Ishikawa (cell line): ENCODE measurements at regions not wholly inside any gene's neighbourhood (a gene's known extent, or its start where the extent isn't known, plus 50 kb on each side); places are given as distances from the start of the nearest gene placed in this dataset.

Experiments
- CEBPB ChIP-seq: IDR thresholded peaks from 2 replicates; pipeline ENCODE4 v1.6.1; 2012
- CREB1 ChIP-seq: IDR thresholded peaks from 2 replicates; pipeline ENCODE4 v1.6.1; 2012; ENCODE audit warnings: low read depth
- EGR1 ChIP-seq: IDR thresholded peaks from 2 replicates; pipeline ENCODE4 v1.6.1; 2012
- EP300 ChIP-seq: IDR thresholded peaks from 2 replicates; pipeline ENCODE4 v1.6.1; 2012; ENCODE audit warnings: borderline replicate concordance
- FOXM1 ChIP-seq: IDR thresholded peaks from 2 replicates; pipeline ENCODE4 v1.6.1; 2012; ENCODE audit warnings: low read depth, borderline replicate concordance
- NFIC ChIP-seq: IDR thresholded peaks from 2 replicates; pipeline ENCODE4 v1.6.1; 2012
- RAD21 ChIP-seq: IDR thresholded peaks from 2 replicates; pipeline ENCODE4 v1.6.1; 2012; ENCODE audit warnings: low read depth
- TAF1 ChIP-seq: IDR thresholded peaks from 2 replicates; pipeline ENCODE4 v1.6.1; 2012; ENCODE audit warnings: low read depth, mild to moderate bottlenecking
- TCF12 ChIP-seq: IDR thresholded peaks from 2 replicates; pipeline ENCODE4 v1.6.1; 2012; ENCODE audit warnings: low read depth
- TEAD4 ChIP-seq: IDR thresholded peaks from 2 replicates; pipeline ENCODE4 v1.6.1; 2012
- YY1 ChIP-seq: IDR thresholded peaks from 2 replicates; pipeline ENCODE4 v1.6.1; 2012; ENCODE audit warnings: low read depth
- ZBTB7A ChIP-seq: IDR thresholded peaks from 2 replicates; pipeline ENCODE4 v1.6.1; 2012; ENCODE audit warnings: low read depth
- TF ChIP-seq, protein P1 (sequence below): IDR thresholded peaks from 2 replicates; pipeline ENCODE4 v1.6.1; 2012
- TF ChIP-seq, protein P2 (sequence below): IDR thresholded peaks from 2 replicates; pipeline ENCODE4 v1.6.1; 2012; ENCODE audit warnings: low read depth, mild to moderate bottlenecking
- TF ChIP-seq, protein P3 (sequence below): IDR thresholded peaks from 2 replicates; pipeline ENCODE4 v1.6.1; 2012

DNA sequence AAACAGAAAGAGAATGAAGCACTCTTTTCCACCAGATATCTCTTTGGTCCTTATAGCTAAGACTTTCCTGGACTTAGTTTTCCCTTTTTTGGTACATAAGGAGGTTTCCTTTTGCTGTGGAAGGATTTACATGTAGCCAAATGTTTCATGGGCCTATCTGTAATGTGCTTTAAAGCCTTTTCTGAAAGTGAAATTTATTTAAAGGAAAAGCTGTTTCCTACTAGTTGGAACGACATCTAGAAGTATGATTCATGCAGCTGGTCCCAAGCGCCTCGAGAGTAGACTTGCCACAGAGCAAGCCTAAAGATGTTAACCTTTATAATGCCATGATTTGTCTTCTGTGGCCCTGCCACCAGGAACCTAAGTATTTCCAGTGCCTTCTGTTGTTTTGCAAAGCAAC lies 390.3 kb downstream of the DLEU7 start:
- no peak for TF ChIP-seq TCF12

DNA sequence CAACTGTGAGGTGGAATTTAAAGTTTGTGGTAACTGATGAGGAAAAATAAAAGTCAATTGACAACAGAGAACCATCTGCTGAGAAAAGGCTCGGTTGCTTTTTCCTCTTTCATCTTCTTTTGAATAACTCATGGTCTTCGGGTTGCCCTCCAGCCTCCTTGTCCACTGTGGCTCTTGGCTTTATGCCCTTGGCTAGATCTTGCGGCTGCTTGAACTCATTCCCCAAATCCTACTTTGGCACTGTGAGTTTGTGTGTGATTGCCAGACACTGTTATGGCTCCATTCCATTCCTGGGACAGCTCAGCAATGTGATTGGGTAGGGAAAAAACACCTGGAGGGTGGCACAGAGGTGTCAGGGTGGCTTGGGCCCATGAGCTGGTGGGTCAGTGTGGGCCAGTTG lies 387.4 kb downstream of the DLEU7 start:
- TF ChIP-seq FOXM1 (no peak), TCF12 (no peak), NFIC (no peak), CEBPB (no peak), ZBTB7A (no peak), YY1 (no peak), EP300 (no peak), CREB1 (no peak), TAF1 (no peak), EGR1 (no peak), TEAD4 (no peak), RAD21 (no peak)
- TF ChIP-seq, protein P1, sequence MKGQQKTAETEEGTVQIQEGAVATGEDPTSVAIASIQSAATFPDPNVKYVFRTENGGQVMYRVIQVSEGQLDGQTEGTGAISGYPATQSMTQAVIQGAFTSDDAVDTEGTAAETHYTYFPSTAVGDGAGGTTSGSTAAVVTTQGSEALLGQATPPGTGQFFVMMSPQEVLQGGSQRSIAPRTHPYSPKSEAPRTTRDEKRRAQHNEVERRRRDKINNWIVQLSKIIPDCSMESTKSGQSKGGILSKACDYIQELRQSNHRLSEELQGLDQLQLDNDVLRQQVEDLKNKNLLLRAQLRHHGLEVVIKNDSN = no peak
- TF ChIP-seq, protein P2, sequence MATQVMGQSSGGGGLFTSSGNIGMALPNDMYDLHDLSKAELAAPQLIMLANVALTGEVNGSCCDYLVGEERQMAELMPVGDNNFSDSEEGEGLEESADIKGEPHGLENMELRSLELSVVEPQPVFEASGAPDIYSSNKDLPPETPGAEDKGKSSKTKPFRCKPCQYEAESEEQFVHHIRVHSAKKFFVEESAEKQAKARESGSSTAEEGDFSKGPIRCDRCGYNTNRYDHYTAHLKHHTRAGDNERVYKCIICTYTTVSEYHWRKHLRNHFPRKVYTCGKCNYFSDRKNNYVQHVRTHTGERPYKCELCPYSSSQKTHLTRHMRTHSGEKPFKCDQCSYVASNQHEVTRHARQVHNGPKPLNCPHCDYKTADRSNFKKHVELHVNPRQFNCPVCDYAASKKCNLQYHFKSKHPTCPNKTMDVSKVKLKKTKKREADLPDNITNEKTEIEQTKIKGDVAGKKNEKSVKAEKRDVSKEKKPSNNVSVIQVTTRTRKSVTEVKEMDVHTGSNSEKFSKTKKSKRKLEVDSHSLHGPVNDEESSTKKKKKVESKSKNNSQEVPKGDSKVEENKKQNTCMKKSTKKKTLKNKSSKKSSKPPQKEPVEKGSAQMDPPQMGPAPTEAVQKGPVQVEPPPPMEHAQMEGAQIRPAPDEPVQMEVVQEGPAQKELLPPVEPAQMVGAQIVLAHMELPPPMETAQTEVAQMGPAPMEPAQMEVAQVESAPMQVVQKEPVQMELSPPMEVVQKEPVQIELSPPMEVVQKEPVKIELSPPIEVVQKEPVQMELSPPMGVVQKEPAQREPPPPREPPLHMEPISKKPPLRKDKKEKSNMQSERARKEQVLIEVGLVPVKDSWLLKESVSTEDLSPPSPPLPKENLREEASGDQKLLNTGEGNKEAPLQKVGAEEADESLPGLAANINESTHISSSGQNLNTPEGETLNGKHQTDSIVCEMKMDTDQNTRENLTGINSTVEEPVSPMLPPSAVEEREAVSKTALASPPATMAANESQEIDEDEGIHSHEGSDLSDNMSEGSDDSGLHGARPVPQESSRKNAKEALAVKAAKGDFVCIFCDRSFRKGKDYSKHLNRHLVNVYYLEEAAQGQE = no peak
- TF ChIP-seq, protein P3, sequence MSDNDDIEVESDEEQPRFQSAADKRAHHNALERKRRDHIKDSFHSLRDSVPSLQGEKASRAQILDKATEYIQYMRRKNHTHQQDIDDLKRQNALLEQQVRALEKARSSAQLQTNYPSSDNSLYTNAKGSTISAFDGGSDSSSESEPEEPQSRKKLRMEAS = no peak

DNA sequence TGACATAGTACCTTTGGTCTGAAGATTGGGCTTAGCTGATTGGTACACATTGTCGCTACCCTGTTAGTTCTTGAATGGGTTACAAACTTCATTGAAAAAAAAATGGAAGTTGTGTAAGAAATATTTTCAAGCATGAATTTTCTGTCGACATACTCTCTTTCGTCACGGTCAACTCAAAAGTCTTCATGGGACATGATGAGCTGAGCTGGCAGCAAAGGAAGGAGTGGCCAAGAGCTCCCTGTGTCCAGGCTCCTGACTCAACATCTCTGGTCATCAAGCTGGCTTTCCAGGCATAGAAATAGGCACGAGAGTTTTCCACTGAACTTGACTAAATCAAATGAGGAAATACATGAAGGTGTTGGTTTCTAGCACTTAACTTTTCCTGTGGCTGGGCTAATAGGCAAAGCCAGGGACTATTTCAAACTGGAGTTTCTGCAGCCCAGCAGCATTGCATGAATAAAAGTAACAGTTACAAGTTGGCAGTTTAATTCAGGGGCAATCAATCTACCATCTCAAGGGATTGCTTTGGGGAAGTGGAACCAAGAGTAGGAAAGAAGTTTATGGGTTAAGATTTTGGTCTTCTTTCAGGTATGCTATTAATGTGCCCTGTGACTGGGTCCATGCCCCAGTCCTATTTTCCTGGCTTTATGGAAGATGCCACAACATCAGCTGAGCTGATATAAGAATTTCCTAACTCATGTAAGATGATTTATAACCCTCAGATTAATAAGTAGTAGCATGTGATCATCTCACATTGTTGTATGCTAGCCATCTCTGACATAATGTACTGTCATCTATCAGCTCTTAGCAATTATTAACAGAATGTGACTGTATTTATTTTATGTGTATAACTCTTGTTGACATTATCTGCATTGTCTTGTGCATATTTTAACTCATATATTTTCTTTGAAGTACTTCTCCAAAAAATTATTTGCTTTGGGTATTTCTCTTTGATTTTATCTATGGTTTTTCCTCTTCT lies 385.8 kb downstream of the DLEU7 start:
- TF ChIP-seq, protein P2 = no peak
- TF ChIP-seq EGR1 (no peak), TEAD4 (no peak), YY1 (no peak), TCF12 (no peak), ZBTB7A (no peak), FOXM1 (no peak), NFIC (no peak)
- TF ChIP-seq, protein P1 = no peak
- TF ChIP-seq, protein P3 = no peak

DNA sequence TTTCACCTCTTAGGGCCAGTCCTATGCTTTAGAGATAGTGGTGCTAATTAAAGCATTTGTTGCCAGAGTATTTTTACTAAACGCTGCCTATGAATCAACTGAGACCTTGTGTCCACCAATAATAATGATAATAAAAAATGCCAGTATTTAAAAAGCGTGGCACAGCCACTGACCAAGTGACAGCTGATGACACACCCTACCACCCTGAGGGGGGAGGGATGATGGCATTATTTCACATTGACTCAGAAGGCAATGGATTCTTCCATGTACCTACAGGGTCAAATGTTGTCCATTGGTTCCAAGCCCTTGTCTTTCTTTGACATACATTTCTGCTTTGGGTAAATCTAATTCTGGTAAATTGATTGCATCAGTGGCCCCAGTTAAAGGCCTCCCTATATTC lies 384.4 kb downstream of the DLEU7 start:
- TF ChIP-seq FOXM1 = no peak
- no peak for TF ChIP-seq ZBTB7A
- TF ChIP-seq TEAD4 = no peak
- no peak for TF ChIP-seq EP300
- TF ChIP-seq, protein P2 = no peak
- TF ChIP-seq TAF1 = no peak
- TF ChIP-seq YY1 = no peak
- no peak for TF ChIP-seq CREB1
- TF ChIP-seq, protein P3 = no peak
